HG02759 (cell line): ENCODE measurements at regions not wholly inside any gene's neighbourhood (a gene's known extent, or its start where the extent isn't known, plus 50 kb on each side); places are given as distances from the start of the nearest gene placed in this dataset.
A peak's percentile ranks its signal among the peaks of the same experiment; 100 is the strongest.

Source experiments
- ATAC-seq: cut with Tn5 transposase; IDR thresholded peaks from one replicate; pipeline ENCODE4 v1.9.1; 2021; ENCODE audit warnings: mild to moderate bottlenecking, moderate library complexity; ENCODE audit not compliant: unreplicated experiment

- ATAC-seq: no peak
Observed at GRCh38 chr6:166754218-166755030, 127.4 kb upstream of the RPS6KA2 start.

- ATAC-seq: no peak
Observed at GRCh38 chr6:166752928-166753721, 126.1 kb upstream of the RPS6KA2 start.

GRCh38 chr6:166752097-166752496 lies 125.0 kb upstream of the RPS6KA2 start:
- ATAC-seq: peak; percentile 77

- ATAC-seq: peak; percentile 93
Observed at GRCh38 chr6:166751051-166751595, 124.1 kb upstream of the RPS6KA2 start.

GRCh38 chr6:166750108-166750793 lies 123.2 kb upstream of the RPS6KA2 start:
- no peak for ATAC-seq

GRCh38 chr6:166749666-166750065 lies 122.6 kb upstream of the RPS6KA2 start:
- no peak for ATAC-seq

- no peak for ATAC-seq
Observed at GRCh38 chr6:166747644-166748595, 120.9 kb upstream of the RPS6KA2 start.

- no peak for ATAC-seq
Observed at GRCh38 chr6:166745801-166746668, 119.0 kb upstream of the RPS6KA2 start.

- ATAC-seq: no peak
Observed at GRCh38 chr6:166744223-166745134, 117.4 kb upstream of the RPS6KA2 start.

GRCh38 chr6:166743406-166744222 lies 116.6 kb upstream of the RPS6KA2 start:
- ATAC-seq: no peak

GRCh38 chr6:166742981-166743380 lies 115.9 kb upstream of the RPS6KA2 start:
- ATAC-seq: no peak

GRCh38 chr6:166739976-166740318 lies 112.9 kb upstream of the RPS6KA2 start:
- no peak for ATAC-seq

GRCh38 chr6:166739117-166739975 lies 112.3 kb upstream of the RPS6KA2 start:
- ATAC-seq: no peak

- ATAC-seq: no peak
Observed at GRCh38 chr6:166738386-166739116, 111.5 kb upstream of the RPS6KA2 start.

- no peak for ATAC-seq
Observed at GRCh38 chr6:166737261-166737660, 110.2 kb upstream of the RPS6KA2 start.

- ATAC-seq: no peak
Observed at GRCh38 chr6:166736634-166737033, 109.6 kb upstream of the RPS6KA2 start.
